Smooth muscle cell (in vitro differentiated cells): ENCODE measurements at regions not wholly inside any gene's neighbourhood (a gene's known extent, or its start where the extent isn't known, plus 50 kb on each side); places are given as distances from the start of the nearest gene placed in this dataset.

Source experiments
- DNase-seq: peaks from one replicate; lab custom pipeline; 2025; ENCODE audit not compliant: unreplicated experiment; lab: John Stamatoyannopoulos, UW
- H2AFZ ChIP-seq: fragments of 200-600 bp; sonication (generic); 2 replicates; pipeline ENCODE4 v1.6.0; 2016; ENCODE audit warnings: antibody characterized with exemption, low read depth, mild to moderate bottlenecking
- H3F3A ChIP-seq: fragments of 200-600 bp; sonication (generic); 2 replicates; pipeline ENCODE4 v1.6.0; 2017; ENCODE audit warnings: antibody characterized with exemption, low read depth
- H3K27ac ChIP-seq: fragments of 200-600 bp; sonication (generic); 2 replicates; pipeline ENCODE4 v1.5.1; 2016; ENCODE audit warnings: low read depth, mild to moderate bottlenecking
- H3K27me3 ChIP-seq: fragments of 200-600 bp; sonication (generic); 2 replicates; pipeline ENCODE4 v1.6.1; 2016; ENCODE audit warnings: low read depth, mild to moderate bottlenecking
- H3K36me3 ChIP-seq: fragments of 200-600 bp; sonication (generic); 2 replicates; pipeline ENCODE4 v1.5.1; 2016; ENCODE audit warnings: low read depth
- H3K4me1 ChIP-seq: fragments of 200-600 bp; sonication (generic); 2 replicates; pipeline ENCODE4 v1.5.1; 2016; ENCODE audit warnings: low read depth
- H3K4me2 ChIP-seq: fragments of 200-600 bp; sonication (generic); 2 replicates; pipeline ENCODE4 v1.6.0; 2016; ENCODE audit warnings: mild to moderate bottlenecking
- H3K4me3 ChIP-seq: fragments of 200-600 bp; sonication (generic); 2 replicates; pipeline ENCODE4 v1.5.1; 2016; ENCODE audit warnings: mild to moderate bottlenecking
- H3K79me2 ChIP-seq: fragments of 200-600 bp; sonication (generic); 2 replicates; pipeline ENCODE4 v1.6.0; 2016; ENCODE audit warnings: low read depth, mild to moderate bottlenecking
- H3K9ac ChIP-seq: fragments of 200-600 bp; sonication (generic); 2 replicates; pipeline ENCODE4 v1.6.0; 2016; ENCODE audit warnings: low read depth
- H3K9me3 ChIP-seq: fragments of 200-600 bp; sonication (generic); replicated peaks from 2 replicates; pipeline ENCODE4 v1.5.1; 2016; ENCODE audit warnings: low read depth
- H4K20me1 ChIP-seq: fragments of 200-600 bp; sonication (generic); 2 replicates; pipeline ENCODE4 v1.6.0; 2016; ENCODE audit warnings: low read depth
- CTCF ChIP-seq: fragments of 200-600 bp; sonication (generic); IDR thresholded peaks from 2 replicates; pipeline ENCODE4 v1.5.1; 2017; ENCODE audit warnings: borderline replicate concordance, mild to moderate bottlenecking, antibody characterized with exemption; ENCODE audit not compliant: insufficient read depth, poor library complexity, severe bottlenecking
- WGBS: methylation state at CpG from one replicate; pipeline ENCODE4 v1.1.7; 2016; ENCODE audit warnings: low lambda C conversion rate; 5-methylcytosine and 5-hydroxymethylcytosine counted together

GRCh38 chr5:28726815-28727214 is 1688.4 kb upstream of the CDH9 start:
- Histone ChIP-seq H4K20me1 (no peaks in the 10 kb centered on the region), H3K9me3 (no peaks in the 10 kb centered on the region), H3F3A (no peaks in the 10 kb centered on the region), H3K4me1 (no peaks in the 10 kb centered on the region), H3K27me3 (no peaks in the 10 kb centered on the region), H3K27ac (no peak overlapping the region), H3K79me2 (no peaks in the 10 kb centered on the region), H2AFZ (no peak overlapping the region), H3K36me3 (no peaks in the 10 kb centered on the region), H3K9ac (no peak overlapping the region), H3K4me2 (no peak overlapping the region), H3K4me3 (no peak overlapping the region)
- TF ChIP-seq CTCF, result no peak
- no peak for DNase-seq
- WGBS, result 87% methylated on average over 2 of the region's 2 CpGs

GRCh38 chr5:28725001-28725400 is 1686.6 kb upstream of the CDH9 start:
- DNase-seq, result no peak
- Histone ChIP-seq H3K36me3 (no peaks in the 10 kb centered on the region), H3K9ac (no peak overlapping the region), H3K27me3 (no peaks in the 10 kb centered on the region), H3K4me2 (no peak overlapping the region), H3K4me3 (no peak overlapping the region), H3K9me3 (no peaks in the 10 kb centered on the region), H3K79me2 (no peaks in the 10 kb centered on the region), H3K27ac (no peak overlapping the region), H3K4me1 (no peaks in the 10 kb centered on the region), H4K20me1 (no peaks in the 10 kb centered on the region), H3F3A (no peaks in the 10 kb centered on the region), H2AFZ (no peak overlapping the region)
- 91% methylated on average over 3 of the region's 3 CpGs for WGBS
- no peak for TF ChIP-seq CTCF

GRCh38 chr5:28714907-28715698 is 1676.7 kb upstream of the CDH9 start:
- Histone ChIP-seq H3F3A (no peaks in the 10 kb centered on the region), H3K36me3 (no peaks in the 10 kb centered on the region), H3K27ac (no peak overlapping the region), H3K4me2 (no peak overlapping the region), H2AFZ (no peak overlapping the region), H3K9ac (no peak overlapping the region), H3K27me3 (no peaks in the 10 kb centered on the region), H3K9me3 (no peaks in the 10 kb centered on the region), H3K4me3 (no peak overlapping the region), H3K79me2 (no peaks in the 10 kb centered on the region), H4K20me1 (no peaks in the 10 kb centered on the region), H3K4me1 (no peaks in the 10 kb centered on the region)
- 77% methylated on average over 4 of the region's 4 CpGs for WGBS
- DNase-seq, result no peak
- no peak for TF ChIP-seq CTCF

- no peaks in the 10 kb centered on the region for H3K27me3 ChIP-seq
- DNase-seq, result no peak
- H3K4me1 ChIP-seq, result no peaks in the 10 kb centered on the region
- H3K27ac ChIP-seq, result no peak overlapping the region
- no peaks in the 10 kb centered on the region for H3K79me2 ChIP-seq
- H3K4me2 ChIP-seq, result no peak overlapping the region
- H3F3A ChIP-seq, result no peaks in the 10 kb centered on the region
- no peaks in the 10 kb centered on the region for H3K36me3 ChIP-seq
- TF ChIP-seq CTCF, result peak; percentile 31
- no peaks in the 10 kb centered on the region for H4K20me1 ChIP-seq
- H3K4me3 ChIP-seq, result no peak overlapping the region
- H3K9ac ChIP-seq, result no peak overlapping the region
- H2AFZ ChIP-seq, result no peak overlapping the region
- H3K9me3 ChIP-seq, result no peaks in the 10 kb centered on the region
Observed at GRCh38 chr5:28710360-28710759, 1672.0 kb upstream of the CDH9 start.
